Mesendoderm (in vitro differentiated cells): ENCODE measurements at regions not wholly inside any gene's neighbourhood (a gene's known extent, or its start where the extent isn't known, plus 50 kb on each side); places are given as distances from the start of the nearest gene placed in this dataset.

Source experiments
- DNase-seq: peaks from one replicate; pipeline ENCODE4 v3.0.0; 2013
- H2AK5ac ChIP-seq: 2 replicates; pipeline ENCODE4 v1.6.1; 2013; ENCODE audit warnings: low read length, inconsistent platforms
- H2BK120ac ChIP-seq: 2 replicates; pipeline ENCODE4 v1.6.1; 2013; ENCODE audit warnings: low read depth, mild to moderate bottlenecking, low read length, moderate library complexity, mixed read lengths
- H2BK15ac ChIP-seq: replicated peaks from 2 replicates; pipeline ENCODE4 v1.6.1; 2013; ENCODE audit warnings: low read depth, mild to moderate bottlenecking, moderate library complexity
- H2BK5ac ChIP-seq: 2 replicates; pipeline ENCODE4 v1.6.1; 2013; ENCODE audit warnings: low read length, inconsistent platforms
- H3K18ac ChIP-seq: 2 replicates; pipeline ENCODE4 v1.6.1; 2013; ENCODE audit warnings: mild to moderate bottlenecking, low read length, mixed read lengths
- H3K23ac ChIP-seq: one replicate; pipeline ENCODE4 v1.6.1; 2013; ENCODE audit warnings: low read length
- H3K27ac ChIP-seq: 2 replicates; pipeline ENCODE4 v1.5.1; 2013; ENCODE audit warnings: low read depth, mild to moderate bottlenecking, inconsistent platforms, low read length, moderate library complexity
- H3K27me3 ChIP-seq: 2 replicates; pipeline ENCODE4 v1.6.1; 2013; ENCODE audit warnings: low read length, control low read depth, mild to moderate bottlenecking, inconsistent platforms; ENCODE audit not compliant: insufficient read depth, poor library complexity
- H3K36me3 ChIP-seq: 2 replicates; pipeline ENCODE4 v1.6.1; 2013; ENCODE audit warnings: low read length, inconsistent platforms; ENCODE audit not compliant: control insufficient read depth, insufficient read depth
- H3K4ac ChIP-seq: one replicate; pipeline ENCODE4 v1.6.1; 2013; ENCODE audit warnings: low read depth, mild to moderate bottlenecking, low read length, moderate library complexity
- H3K4me1 ChIP-seq: 2 replicates; pipeline ENCODE4 v1.6.1; 2013; ENCODE audit warnings: low read depth, low read length, inconsistent platforms; ENCODE audit not compliant: control insufficient read depth
- H3K4me2 ChIP-seq: 2 replicates; pipeline ENCODE4 v1.6.1; 2013; ENCODE audit warnings: low read length
- H3K4me3 ChIP-seq: 2 replicates; pipeline ENCODE4 v1.5.1; 2013; ENCODE audit warnings: mild to moderate bottlenecking, low read length
- H3K56ac ChIP-seq: one replicate; pipeline ENCODE4 v1.6.1; 2013; ENCODE audit warnings: low read length
- H3K79me1 ChIP-seq: 2 replicates; pipeline ENCODE4 v1.6.1; 2013; ENCODE audit warnings: low read length, inconsistent platforms
- H3K79me2 ChIP-seq: 2 replicates; pipeline ENCODE4 v1.6.1; 2013; ENCODE audit warnings: mild to moderate bottlenecking, low read length; ENCODE audit not compliant: control insufficient read depth, insufficient read depth
- H3K9ac ChIP-seq: 2 replicates; pipeline ENCODE4 v1.6.1; 2013; ENCODE audit warnings: low read length, inconsistent platforms
- H4K5ac ChIP-seq: one replicate; pipeline ENCODE4 v1.6.1; 2013; ENCODE audit warnings: low read length
- H4K8ac ChIP-seq: one replicate; pipeline ENCODE4 v1.6.1; 2013; ENCODE audit warnings: low read depth, mild to moderate bottlenecking, control low read depth, low read length, moderate library complexity
- WGBS: extraction: QIAGEN DNeasy Blood & Tissue Kit; methylation state at CpG from one replicate; pipeline ENCODE4 v1.1.7; 2013; ENCODE audit warnings: low lambda C conversion rate, missing lambda C conversion rate; ENCODE audit not compliant: insufficient coverage; ENCODE audit errors: extremely low coverage; 5-methylcytosine and 5-hydroxymethylcytosine counted together

DNA sequence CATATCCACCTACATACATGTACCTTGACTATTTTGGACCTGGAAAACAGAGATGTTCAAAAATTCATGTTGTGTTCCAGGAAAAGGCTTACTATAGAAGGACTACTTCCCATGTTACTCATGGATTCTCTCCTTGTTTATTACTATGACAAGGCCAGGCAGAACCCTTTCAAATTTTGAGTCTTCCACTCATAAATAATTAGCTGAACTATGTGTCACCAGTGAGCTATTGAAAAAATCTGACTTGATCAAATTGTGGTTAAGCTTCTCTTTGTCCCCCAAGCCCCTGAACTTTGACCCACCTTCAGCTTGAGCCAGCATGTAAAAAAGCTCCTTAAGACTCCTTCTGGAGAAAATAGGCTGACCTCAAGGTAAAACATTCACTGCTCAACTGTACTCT lies 1142.8 kb upstream of the EYS start:
- no peaks in the 10 kb centered on the region for H3K79me2 ChIP-seq
- no peaks in the 10 kb centered on the region for H3K36me3 ChIP-seq
- H3K18ac ChIP-seq, result no peak overlapping the region
- H3K9ac ChIP-seq, result no peak overlapping the region
- H2BK120ac ChIP-seq, result no peak overlapping the region
- H2BK5ac ChIP-seq, result no peak overlapping the region
- DNase-seq, result no peak
- H3K56ac ChIP-seq, result no peak overlapping the region
- H2AK5ac ChIP-seq, result no peak overlapping the region
- H3K4me3 ChIP-seq, result no peak overlapping the region
- H3K4me2 ChIP-seq, result no peak overlapping the region
- H3K23ac ChIP-seq, result no peak overlapping the region
- no peak overlapping the region for H2BK15ac ChIP-seq
- H3K27ac ChIP-seq, result no peak overlapping the region
- no peak overlapping the region for H3K4ac ChIP-seq
- H4K8ac ChIP-seq, result no peak overlapping the region
- H3K4me1 ChIP-seq, result no peaks in the 10 kb centered on the region
- H3K27me3 ChIP-seq, result no peaks in the 10 kb centered on the region
- no peaks in the 10 kb centered on the region for H3K79me1 ChIP-seq
- H4K5ac ChIP-seq, result no peak overlapping the region

DNA sequence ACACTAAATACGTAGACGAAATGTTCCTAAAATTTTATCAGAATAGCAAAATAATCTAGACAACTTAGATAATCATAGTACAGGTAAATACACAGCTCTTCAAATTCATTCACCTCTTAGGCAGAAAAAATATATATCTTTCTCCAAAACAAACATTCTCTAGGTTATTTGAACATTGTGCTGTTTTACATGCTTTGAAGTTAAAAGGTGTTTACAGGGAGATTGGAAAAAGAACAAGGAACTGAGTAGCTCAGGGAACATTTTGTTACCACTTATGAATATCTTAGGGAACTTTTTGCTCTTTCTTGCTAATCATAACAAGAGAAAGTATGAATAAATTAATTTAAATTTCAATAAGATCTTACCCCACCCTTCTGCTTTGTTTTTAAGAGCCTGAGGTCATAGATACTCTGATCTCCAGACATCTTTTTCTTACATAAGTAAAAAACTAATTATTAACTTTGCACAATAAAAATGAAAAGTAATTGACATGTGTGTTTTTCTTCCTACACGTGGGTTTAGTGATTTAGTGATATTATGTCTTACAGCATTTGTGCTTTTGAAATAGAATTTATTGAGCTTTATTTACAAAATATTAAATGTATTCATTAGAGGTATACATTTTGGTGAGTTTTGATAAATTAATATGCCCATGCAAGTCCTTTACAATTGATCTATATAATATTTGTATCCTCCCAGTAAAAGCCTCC lies 1141.4 kb upstream of the EYS start:
- Histone ChIP-seq H3K4me3 (no peak overlapping the region), H4K5ac (no peak overlapping the region), H3K4me2 (no peak overlapping the region), H3K4ac (no peak overlapping the region), H3K79me2 (no peaks in the 10 kb centered on the region), H3K18ac (no peak overlapping the region), H3K27me3 (no peaks in the 10 kb centered on the region), H3K23ac (no peak overlapping the region), H2BK5ac (no peak overlapping the region), H3K4me1 (no peaks in the 10 kb centered on the region), H3K9ac (no peak overlapping the region), H3K56ac (no peak overlapping the region), H3K79me1 (no peaks in the 10 kb centered on the region), H2BK120ac (no peak overlapping the region), H2BK15ac (no peak overlapping the region), H3K27ac (no peak overlapping the region), H2AK5ac (no peak overlapping the region), H3K36me3 (no peaks in the 10 kb centered on the region), H4K8ac (no peak overlapping the region)
- no peak for DNase-seq
- no CpG with 5 or more reads among the region's 3 CpGs for WGBS

DNA sequence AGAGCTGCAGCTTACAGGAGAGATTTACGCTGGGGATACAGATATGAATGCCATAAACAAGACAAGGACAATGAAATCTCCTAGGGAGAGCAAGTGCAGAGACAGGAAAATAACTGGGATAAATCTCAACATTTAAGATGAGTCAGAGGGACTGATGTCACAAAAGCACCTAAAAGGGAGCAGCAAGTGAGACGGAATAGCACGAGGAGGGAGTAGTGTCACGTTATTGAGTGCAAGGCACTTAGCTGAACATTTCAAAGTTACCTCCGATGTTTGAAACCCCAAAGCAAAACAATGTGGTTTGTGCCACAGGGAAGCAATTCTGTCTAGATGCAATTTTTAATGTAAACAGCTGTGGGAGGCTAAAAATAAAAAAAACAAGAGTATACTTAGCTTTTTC lies 1131.7 kb upstream of the EYS start:
- H3K23ac ChIP-seq, result no peak overlapping the region
- no CpG with 5 or more reads among the region's 5 CpGs for WGBS
- H3K9ac ChIP-seq, result no peak overlapping the region
- H3K36me3 ChIP-seq, result no peaks in the 10 kb centered on the region
- no peak overlapping the region for H2BK120ac ChIP-seq
- H3K4me3 ChIP-seq, result no peak overlapping the region
- no peak overlapping the region for H3K18ac ChIP-seq
- H3K27ac ChIP-seq, result no peak overlapping the region
- H2BK5ac ChIP-seq, result no peak overlapping the region
- H2BK15ac ChIP-seq, result no peak overlapping the region
- no peak overlapping the region for H3K4me2 ChIP-seq
- H3K4me1 ChIP-seq, result no peaks in the 10 kb centered on the region
- no peak overlapping the region for H2AK5ac ChIP-seq
- DNase-seq, result no peak
- H3K79me1 ChIP-seq, result no peaks in the 10 kb centered on the region
- no peak overlapping the region for H3K4ac ChIP-seq
- no peak overlapping the region for H3K56ac ChIP-seq
- H3K27me3 ChIP-seq, result no peaks in the 10 kb centered on the region
- no peak overlapping the region for H4K5ac ChIP-seq
- H4K8ac ChIP-seq, result no peak overlapping the region
- H3K79me2 ChIP-seq, result no peaks in the 10 kb centered on the region

DNA sequence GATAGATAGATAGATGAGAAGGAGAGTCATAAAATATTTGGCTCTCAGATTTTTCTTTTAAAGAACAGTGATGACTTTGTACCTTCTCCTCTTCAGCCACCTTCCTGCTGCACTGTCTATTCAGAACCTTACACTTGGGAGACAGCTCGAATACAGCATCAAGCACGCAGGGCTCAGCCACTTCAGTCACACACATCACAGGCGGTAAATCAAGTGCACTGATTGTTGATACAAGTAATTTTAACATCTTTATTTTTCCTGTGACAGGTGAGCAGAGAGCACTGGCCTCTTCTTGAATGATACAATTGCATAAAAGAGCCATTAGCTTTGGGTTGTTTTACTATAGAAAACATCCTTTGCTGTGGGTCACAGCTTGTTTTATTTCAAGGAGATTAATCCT lies 1118.5 kb upstream of the EYS start:
- no CpG with 5 or more reads among the region's 3 CpGs for WGBS
- Histone ChIP-seq H2AK5ac (no peak overlapping the region), H3K9ac (no peak overlapping the region), H2BK120ac (no peak overlapping the region), H3K18ac (no peak overlapping the region), H3K56ac (no peak overlapping the region), H4K5ac (no peak overlapping the region), H2BK15ac (no peak overlapping the region), H3K4ac (no peak overlapping the region), H3K79me2 (no peaks in the 10 kb centered on the region), H4K8ac (no peak overlapping the region), H3K79me1 (no peaks in the 10 kb centered on the region), H3K27ac (no peak overlapping the region), H3K4me2 (no peak overlapping the region), H3K4me3 (no peak overlapping the region), H2BK5ac (no peak overlapping the region), H3K23ac (no peak overlapping the region), H3K4me1 (no peaks in the 10 kb centered on the region), H3K36me3 (no peaks in the 10 kb centered on the region), H3K27me3 (no peaks in the 10 kb centered on the region)
- no peak for DNase-seq

DNA sequence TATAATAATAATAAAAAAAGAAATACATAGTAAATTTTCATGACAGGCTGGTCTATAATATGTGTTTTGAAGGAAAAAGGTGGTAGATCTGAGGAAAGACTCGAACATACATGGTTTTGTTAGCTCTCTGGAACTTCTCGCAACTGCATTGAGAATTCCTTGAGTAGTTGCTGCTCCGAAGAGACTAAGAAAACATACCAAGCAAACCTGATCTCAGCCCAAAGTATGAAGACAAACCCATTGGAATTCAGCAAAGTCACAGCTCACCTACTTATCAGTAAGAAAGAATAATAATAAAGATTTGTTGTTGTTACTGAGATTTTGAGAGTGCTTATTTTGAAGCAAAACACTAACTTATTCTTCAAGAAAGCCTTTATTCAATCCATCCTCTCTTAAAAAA lies 1107.1 kb upstream of the EYS start:
- Histone ChIP-seq H3K36me3 (no peaks in the 10 kb centered on the region), H3K23ac (no peak overlapping the region), H3K4me3 (no peak overlapping the region), H3K79me1 (no peaks in the 10 kb centered on the region), H3K27ac (no peak overlapping the region), H2BK15ac (no peak overlapping the region), H3K9ac (no peak overlapping the region), H3K4me1 (no peaks in the 10 kb centered on the region), H4K5ac (no peak overlapping the region), H3K4ac (no peak overlapping the region), H3K18ac (no peak overlapping the region), H3K79me2 (no peaks in the 10 kb centered on the region), H3K56ac (no peak overlapping the region), H3K4me2 (no peak overlapping the region), H4K8ac (no peak overlapping the region), H2AK5ac (no peak overlapping the region), H2BK120ac (no peak overlapping the region), H2BK5ac (no peak overlapping the region), H3K27me3 (no peaks in the 10 kb centered on the region)
- WGBS, result no CpG with 5 or more reads among the region's 3 CpGs
- no peak for DNase-seq

DNA sequence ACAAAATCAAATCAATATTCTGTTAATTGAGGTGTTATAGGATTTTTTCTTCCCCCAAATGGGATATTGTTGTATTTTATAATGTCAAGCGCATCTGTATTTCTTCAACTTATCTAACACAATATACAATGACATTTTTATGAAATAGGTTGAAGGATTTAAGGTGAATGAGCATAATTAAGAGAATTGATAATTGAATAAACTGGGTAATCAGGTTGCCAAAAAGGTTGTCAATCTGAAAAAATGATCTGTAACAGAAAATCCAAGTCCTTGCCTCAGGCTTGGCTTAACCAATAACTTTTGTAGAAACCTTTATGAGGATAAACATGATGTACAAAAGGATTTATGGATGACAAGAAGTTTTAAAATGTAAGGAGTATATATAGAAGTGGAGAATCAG lies 1101.7 kb upstream of the EYS start:
- H3K79me2 ChIP-seq, result no peaks in the 10 kb centered on the region
- no peak overlapping the region for H3K56ac ChIP-seq
- H3K18ac ChIP-seq, result no peak overlapping the region
- no peak overlapping the region for H2BK15ac ChIP-seq
- WGBS, result no CpG with 5 or more reads among the region's 1 CpG
- no peaks in the 10 kb centered on the region for H3K79me1 ChIP-seq
- H3K27ac ChIP-seq, result no peak overlapping the region
- H3K27me3 ChIP-seq, result no peaks in the 10 kb centered on the region
- no peak overlapping the region for H2BK120ac ChIP-seq
- H3K23ac ChIP-seq, result no peak overlapping the region
- H3K9ac ChIP-seq, result no peak overlapping the region
- H4K8ac ChIP-seq, result no peak overlapping the region
- no peak overlapping the region for H2BK5ac ChIP-seq
- no peak overlapping the region for H3K4me3 ChIP-seq
- no peaks in the 10 kb centered on the region for H3K36me3 ChIP-seq
- no peak overlapping the region for H3K4ac ChIP-seq
- no peak overlapping the region for H2AK5ac ChIP-seq
- no peak overlapping the region for H4K5ac ChIP-seq
- no peak overlapping the region for H3K4me2 ChIP-seq
- no peaks in the 10 kb centered on the region for H3K4me1 ChIP-seq
- no peak for DNase-seq
